ENCODE measurements at regions not wholly inside any gene's neighbourhood (a gene's known extent, or its start where the extent isn't known, plus 50 kb on each side); places are given as distances from the start of the nearest gene placed in this dataset.

- DNase-seq = no peak
These were observed 56.4 kb downstream of the CRYGS start for GRCh38 chr3:186487819-186488218.

GRCh38 chr3:186487037-186487436 lies 57.1 kb downstream of the CRYGS start:
- no peak for DNase-seq

DNA sequence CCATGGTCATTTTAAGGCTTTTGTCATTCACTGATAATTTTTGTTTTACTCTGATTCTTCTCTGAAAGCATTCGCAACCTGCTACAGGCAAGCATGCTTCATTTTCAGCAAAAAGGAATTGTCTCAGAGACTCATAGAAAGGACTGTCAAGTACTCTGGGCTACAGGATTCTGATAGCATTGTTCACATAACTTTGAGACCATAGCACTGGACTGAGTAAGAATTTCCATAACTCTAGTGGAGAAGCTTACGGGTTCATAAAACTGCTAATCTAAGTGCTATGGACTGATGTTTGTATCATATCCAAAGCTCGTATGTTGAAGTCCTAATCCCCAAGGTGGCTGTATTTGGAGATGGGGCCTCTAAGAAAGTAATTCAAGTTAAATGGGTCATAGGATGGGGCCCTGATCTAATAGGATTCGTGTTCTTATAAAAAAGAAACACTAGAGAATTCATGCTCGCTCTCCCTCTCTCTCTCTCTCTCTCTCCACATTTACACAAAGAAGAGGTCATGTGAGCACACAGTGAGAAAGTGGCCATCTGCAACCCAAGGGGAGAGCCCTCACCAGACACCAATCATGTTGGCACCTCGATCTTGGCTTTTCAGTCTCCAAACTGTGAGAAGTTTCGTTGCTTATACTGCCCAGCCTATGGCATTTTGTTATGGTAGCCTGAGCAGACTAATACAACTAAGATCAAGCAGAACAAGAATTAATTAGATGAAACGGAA lies 60.4 kb downstream of the CRYGS start:
- no peak for DNase-seq

GRCh38 chr3:186481526-186481925 lies 62.7 kb downstream of the CRYGS start:
- DNase-seq = no peak

GRCh38 chr3:186477876-186478275 lies 66.3 kb downstream of the CRYGS start:
- DNase-seq = no peak

DNA sequence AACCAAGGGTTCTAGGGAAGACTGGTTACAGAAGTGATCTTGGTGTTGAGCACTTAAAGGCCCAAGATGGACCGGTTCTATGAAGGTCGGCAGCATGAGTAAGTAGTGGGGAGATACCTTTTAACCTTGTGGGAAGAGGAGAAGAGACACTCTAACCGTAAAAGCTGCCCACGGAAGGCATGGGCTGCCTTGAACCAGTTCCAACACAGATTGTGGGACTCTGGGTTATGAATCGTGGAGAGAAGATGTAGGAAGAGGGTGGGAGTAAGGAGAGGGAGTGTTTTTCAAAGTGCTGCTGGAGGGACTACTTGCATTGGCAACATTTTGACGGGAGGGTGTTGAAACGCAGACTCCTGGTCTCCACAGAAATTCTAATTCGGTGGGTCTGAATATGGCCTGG lies 67.1 kb downstream of the CRYGS start:
- DNase-seq = no peak

DNA sequence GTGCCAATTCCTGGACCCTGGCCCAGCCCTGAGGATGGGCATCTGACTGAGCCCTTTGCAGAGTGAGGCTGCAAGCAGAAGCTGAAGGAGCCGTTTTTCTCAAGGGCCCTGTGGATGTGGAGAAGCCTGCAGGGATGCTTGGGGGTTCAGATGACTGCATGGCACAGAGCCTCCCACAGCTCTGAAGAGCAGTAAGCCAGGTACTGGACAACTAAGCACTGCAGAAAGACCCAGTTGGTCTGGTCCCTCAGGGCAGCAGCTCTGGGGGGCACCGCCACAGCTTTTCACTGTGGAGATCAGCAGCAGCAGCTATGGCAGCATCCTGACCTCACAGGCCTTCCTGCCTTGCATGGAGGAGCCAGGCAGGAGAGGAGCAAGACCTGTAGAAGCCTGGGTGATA lies 67.6 kb downstream of the CRYGS start:
- DNase-seq = no peak

GRCh38 chr3:186476044-186476468 lies 68.1 kb downstream of the CRYGS start:
- DNase-seq = no peak

DNA sequence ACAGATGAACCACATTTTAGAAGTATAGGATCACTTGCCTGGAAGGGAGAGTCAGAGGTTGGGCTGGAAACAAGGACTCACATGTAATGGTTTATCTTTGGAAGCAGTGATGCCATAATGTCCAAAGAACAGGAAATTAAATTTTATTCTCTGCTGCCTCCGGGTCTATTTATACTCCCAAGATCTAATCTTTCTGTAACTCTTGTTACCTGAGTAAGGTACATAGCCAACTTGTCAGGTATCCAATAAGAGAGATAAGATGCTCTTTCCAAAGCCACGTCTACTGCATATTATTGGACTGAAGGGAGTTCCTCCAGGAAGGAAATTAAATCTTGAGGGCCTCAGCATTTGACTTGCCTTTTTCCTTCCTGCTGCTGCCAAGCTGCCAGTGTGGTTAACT lies 71.0 kb downstream of the CRYGS start:
- DNase-seq = no peak

DNA sequence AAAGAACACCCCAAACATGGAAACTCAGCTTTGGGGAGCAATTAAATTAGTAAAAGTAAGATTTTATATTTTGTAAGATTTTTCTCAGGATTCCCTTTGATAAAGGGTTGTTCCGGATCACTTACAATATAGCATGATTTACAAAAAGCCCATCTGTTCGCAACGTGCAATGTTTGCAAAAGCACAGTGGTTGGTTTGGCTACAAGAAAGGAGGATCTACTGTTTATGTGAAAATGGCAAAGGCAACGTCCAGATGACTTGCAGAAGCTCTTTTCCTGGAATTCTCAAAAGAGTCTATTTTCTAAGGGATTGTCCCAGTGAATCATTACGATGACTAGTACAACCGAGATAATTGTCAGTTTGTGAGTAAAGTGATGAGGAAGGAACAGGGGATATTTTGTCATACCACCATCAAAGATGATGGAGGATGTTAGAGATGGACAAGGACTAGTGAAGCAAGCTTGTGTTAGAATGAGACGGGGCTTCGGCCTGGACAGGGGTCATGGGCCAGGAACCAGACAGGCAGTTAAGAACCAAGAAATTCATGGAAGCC lies 71.6 kb downstream of the CRYGS start:
- no peak for DNase-seq

- DNase-seq = no peak
These were observed 72.4 kb downstream of the CRYGS start for GRCh38 chr3:186471771-186472170.

DNA sequence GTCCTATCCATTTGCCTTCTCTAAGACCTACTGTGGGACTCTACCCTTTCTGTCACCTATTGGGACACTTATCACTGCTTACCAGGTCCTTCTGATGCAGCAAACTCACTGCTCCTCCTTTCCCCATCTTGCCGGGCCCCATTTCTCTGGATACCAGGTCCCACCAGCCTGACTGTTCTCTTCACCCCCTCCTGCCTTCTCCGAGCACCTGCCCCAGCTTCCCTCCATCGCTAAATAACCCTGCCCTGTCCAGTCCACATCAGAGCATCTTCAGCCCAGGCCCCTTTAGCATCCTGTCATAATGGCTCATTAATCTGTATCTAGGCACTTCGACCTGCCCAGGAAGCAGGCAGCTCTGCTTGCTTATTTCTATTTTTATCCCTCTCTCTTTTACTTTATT lies 74.7 kb downstream of the CRYGS start:
- no peak for DNase-seq

DNA sequence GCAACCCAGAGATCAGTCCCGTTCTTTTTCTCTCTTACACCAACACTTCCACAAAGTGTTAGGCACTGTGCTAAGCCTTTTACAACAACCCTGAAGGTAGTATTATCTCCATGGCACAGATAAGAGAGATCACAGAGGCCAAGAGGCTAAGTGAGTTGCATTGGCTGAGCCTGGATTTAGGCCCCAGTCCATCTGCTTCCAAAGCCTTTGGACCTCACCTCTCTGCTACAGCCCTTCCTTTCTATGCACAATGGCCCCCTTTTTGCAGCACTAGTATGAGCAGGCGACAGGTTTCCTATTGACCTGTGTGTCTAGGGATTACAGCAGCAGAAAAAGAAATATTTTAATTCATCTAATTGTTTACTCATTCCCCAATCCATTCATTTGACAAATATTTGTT lies 76.2 kb downstream of the CRYGS start:
- no peak for DNase-seq

- no peak for DNase-seq
These were observed 77.7 kb downstream of the CRYGS start for GRCh38 chr3:186466391-186466974.

- DNase-seq = no peak
These were observed 78.7 kb downstream of the CRYGS start for GRCh38 chr3:186465508-186465907.

GRCh38 chr3:186464424-186465093 lies 79.6 kb downstream of the CRYGS start:
- DNase-seq = no peak

DNA sequence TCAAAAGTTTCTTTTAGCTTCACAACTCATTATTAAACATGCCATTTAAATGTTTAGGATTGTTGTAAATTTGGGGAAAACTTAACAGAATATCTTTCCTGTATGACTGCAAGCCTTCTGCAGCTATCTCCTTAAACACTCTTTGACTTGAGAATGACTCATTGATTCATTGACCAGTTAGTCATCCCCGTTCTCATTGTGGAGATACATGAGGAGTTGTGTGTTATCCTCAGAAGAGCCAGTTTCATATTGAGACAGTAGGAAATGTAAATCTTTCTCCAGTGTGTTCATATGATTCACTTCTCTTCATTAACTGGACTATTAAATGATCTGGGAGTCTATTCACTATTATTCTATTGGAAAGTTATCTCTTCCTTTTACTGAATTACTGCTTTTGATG lies 83.0 kb downstream of the CRYGS start:
- no peak for DNase-seq

GRCh38 chr3:186459108-186459467 lies 85.1 kb downstream of the CRYGS start:
- DNase-seq = no peak

- DNase-seq = no peak
These were observed 85.7 kb downstream of the CRYGS start for GRCh38 chr3:186458306-186459107.

DNA sequence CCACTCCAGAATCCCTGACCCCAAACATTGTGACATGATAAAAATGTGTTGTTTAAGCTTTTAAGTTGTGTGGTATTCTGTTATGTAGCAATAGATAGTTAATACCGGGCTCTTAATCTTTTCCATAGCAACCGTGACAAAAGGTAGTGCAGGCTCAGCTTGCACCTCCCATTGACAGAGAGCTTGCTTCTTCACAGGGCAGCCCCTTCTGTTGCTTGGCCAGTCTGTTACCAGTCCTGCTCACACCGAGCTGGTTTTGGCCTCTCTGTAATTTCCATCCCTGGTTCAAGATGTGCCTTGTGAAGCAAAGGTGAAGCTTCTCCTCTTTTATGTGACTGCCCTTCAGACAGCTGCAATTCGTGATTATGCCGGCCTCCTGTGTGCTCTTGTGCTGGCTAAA lies 86.9 kb downstream of the CRYGS start:
- no peak for DNase-seq

DNA sequence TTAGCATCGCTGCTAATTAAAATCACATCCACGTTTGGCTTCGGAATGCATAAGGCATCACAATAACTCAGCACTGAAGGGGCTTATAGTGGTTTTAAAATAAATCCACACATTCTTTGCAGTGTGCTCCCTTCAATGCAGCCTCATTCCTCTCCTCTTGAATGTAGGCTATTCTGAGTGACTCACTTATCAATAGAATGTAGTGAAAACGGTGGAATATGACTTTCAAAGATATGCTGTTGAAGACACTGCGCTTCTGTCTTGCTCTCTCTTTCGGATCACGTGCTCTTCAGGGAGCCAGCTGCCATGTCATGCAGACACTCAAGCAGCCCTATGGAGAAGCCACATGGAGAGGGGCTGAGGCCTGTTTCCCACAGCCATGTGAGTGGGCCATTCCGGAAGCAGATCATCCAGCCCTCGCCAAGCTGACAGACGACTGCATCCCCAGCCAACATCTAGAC lies 87.4 kb downstream of the CRYGS start:
- DNase-seq = no peak

DNA sequence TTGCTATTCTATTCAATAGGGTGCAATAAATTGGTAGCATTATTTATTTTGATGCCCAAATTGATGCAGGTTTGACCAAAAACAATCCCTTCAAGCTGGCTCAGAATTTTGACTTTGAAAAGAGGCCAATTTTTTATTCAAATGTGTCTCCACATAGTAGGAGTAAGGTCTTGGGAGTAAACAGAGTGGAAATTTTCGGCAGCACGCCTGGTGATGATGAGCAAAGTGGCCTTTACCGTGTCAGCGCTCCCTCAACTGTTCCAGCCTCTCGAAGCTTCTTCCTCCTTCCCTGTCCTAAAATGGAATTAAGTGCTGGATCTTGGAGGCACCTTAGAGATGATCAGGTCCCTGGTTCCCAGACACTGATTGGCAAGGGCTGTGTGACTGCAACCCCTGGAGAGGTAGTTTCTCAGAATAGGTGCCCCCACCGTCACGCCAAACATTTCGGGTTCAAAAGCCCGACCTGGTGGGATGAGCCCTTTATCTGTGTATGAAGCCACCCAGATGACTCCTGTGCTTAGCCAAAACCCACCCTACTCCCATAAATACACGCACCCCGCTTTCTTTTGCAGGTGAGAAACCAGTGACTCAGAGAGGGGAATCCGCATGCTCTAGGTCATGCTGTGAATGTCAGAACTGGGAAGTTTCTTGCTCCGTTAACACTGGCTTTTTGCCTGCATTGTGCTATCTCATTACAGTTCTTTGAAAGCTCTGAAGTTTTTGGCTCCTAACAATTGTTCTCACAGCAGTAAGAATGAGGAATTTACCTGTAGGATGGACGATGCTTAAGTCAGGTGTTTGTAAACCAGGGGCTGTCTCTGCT lies 89.1 kb downstream of the CRYGS start:
- no peak for DNase-seq

Data from NCI-H2029 (cell line).